Bronchial epithelial cell (primary cell): ENCODE measurements at regions not wholly inside any gene's neighbourhood (a gene's known extent, or its start where the extent isn't known, plus 50 kb on each side); places are given as distances from the start of the nearest gene placed in this dataset.
"Not testable (repeated sequence)": the region's sequence is repeated elsewhere in the genome, so short reads cannot be mapped to it uniquely, and the experiment has no call there.

Source experiments
- DNase-seq: peaks from one replicate; pipeline ENCODE4 v3.0.0-alpha.2; 2010; ENCODE audit warnings: low read depth
- FAIRE-seq: peaks from 2 replicates; lab custom pipeline; 2011; peaks lifted over from hg19 to GRCh38; lab: Jason Lieb, UNC
- H3K27me3 ChIP-seq: 2 replicates; pipeline ENCODE4 v1.5.1; 2011; ENCODE audit warnings: low read length; ENCODE audit not compliant: control insufficient read depth, insufficient read depth
- H3K36me3 ChIP-seq: 2 replicates; pipeline ENCODE4 v1.5.1; 2011; ENCODE audit warnings: low read length; ENCODE audit not compliant: control insufficient read depth, insufficient read depth
- H3K4me3 ChIP-seq: 2 replicates; pipeline ENCODE4 v1.5.1; 2011; ENCODE audit warnings: mild to moderate bottlenecking, low read depth, low read length, control low read depth
- TF ChIP-seq, protein P1 (sequence below): IDR thresholded peaks from 2 replicates; pipeline ENCODE4 v1.5.1; 2011; ENCODE audit warnings: mild to moderate bottlenecking, moderate library complexity, low read length, control low read depth, inconsistent platforms; ENCODE audit not compliant: insufficient read depth, severe bottlenecking

DNA sequence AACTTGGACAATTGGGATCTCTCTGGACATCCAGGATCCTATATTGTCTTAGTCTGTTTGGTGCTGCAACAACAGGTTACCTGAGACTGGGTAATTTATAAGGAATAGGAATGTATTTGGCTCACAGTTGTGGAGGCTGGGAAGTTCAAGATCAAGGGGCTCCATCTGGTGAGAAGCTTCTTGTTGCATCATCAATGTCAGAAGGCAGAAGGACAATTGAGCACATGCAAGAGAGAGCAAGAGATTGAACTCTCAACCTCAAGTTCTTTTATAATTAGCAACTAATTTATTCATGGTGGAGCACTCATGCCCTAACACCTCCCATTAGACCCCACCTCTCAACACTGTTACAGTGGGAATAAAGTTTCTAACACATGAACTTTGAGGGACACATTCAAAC lies 124.7 kb upstream of the ETV3 start:
- H3K27me3 ChIP-seq = no peaks in the 10 kb centered on the region
- no peak for DNase-seq
- H3K4me3 ChIP-seq = no peak overlapping the region
- no peak for FAIRE-seq
- TF ChIP-seq, protein P1, sequence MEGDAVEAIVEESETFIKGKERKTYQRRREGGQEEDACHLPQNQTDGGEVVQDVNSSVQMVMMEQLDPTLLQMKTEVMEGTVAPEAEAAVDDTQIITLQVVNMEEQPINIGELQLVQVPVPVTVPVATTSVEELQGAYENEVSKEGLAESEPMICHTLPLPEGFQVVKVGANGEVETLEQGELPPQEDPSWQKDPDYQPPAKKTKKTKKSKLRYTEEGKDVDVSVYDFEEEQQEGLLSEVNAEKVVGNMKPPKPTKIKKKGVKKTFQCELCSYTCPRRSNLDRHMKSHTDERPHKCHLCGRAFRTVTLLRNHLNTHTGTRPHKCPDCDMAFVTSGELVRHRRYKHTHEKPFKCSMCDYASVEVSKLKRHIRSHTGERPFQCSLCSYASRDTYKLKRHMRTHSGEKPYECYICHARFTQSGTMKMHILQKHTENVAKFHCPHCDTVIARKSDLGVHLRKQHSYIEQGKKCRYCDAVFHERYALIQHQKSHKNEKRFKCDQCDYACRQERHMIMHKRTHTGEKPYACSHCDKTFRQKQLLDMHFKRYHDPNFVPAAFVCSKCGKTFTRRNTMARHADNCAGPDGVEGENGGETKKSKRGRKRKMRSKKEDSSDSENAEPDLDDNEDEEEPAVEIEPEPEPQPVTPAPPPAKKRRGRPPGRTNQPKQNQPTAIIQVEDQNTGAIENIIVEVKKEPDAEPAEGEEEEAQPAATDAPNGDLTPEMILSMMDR = no peak
- H3K36me3 ChIP-seq = no peaks in the 10 kb centered on the region

DNA sequence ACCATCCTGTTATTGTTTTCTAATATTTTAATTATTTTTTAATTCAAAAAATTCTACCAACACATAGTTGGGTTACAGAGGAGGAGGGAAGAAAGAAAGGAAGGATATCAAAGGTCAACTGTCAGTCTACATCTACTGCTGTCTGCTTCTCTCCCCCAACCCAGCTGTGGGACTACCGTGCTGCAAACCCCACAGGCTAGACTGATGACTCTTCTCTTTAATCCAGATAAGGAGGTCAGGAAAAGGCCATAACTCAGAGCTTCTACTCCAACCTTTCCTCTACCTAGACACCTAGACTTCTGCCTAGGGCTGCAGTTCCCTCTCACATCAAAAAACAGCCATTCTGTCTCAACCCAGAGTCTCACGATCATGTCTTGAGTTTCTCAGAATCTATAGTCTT lies 124.2 kb upstream of the ETV3 start:
- TF ChIP-seq, protein P1 = no peak
- Histone ChIP-seq H3K4me3 (no peak overlapping the region), H3K27me3 (no peaks in the 10 kb centered on the region), H3K36me3 (no peaks in the 10 kb centered on the region)
- FAIRE-seq (no peak), DNase-seq (no peak)

DNA sequence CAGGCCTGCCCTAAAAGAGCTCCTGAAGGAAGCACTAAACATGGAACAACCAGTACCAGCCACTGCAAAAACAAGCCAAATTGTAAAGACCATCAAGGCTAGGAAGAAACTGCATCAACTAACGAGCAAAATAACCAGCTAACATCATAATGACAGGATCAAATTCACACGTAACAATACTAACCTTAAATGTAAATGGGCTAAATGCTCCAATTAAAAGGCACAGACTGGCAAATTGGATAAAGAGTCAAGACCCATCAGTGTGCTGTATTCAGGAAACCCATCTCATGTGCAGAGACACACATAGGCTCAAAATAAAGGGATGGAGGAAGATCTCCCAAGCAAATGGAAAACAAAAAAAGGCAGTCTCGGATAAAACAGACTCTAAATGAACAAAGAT lies 117.7 kb upstream of the ETV3 start:
- H3K36me3 ChIP-seq, H3K4me3 ChIP-seq, DNase-seq, H3K27me3 ChIP-seq, FAIRE-seq: not testable (repeated sequence)

DNA sequence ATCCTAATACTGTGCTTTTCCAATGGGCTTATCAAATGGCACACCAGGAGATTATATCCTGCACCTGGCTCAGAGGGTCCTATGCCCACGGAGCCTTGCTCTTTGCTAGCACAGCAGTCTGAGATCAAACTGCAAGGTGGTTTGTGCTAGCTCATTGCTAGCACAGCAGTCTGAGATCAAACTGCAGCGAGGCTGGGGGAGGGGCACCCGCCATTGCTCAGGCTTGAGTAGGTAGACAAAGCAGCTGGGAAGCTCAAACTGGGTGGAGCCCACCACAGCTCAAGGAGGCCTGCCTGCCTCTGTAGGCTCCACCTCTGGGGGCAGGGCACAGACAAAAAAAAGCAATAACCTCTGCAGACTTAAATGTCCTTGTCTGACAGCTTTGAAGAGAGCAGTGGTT lies 116.0 kb upstream of the ETV3 start:
- not testable (repeated sequence) for H3K27me3 ChIP-seq, DNase-seq, FAIRE-seq, H3K36me3 ChIP-seq, H3K4me3 ChIP-seq

DNA sequence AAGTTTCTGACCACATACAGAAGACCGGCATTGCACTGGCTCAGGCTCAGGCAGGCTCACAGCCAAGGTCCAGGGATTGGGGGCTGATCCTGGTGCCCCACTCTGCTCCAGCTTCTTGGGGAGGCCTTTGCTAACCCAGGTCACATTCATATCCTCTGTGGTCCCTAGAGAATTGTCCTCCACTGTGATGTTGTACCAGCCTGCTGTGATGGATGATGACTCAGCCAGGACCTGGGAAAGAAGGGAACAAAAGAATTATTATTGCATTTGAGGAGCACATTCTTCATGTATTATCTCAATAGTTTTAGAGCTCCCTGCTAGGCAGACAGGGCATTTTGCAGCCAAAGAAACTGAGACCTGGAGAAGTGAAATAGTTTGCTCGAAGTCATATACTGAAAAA lies 114.3 kb upstream of the ETV3 start:
- no peak overlapping the region for H3K4me3 ChIP-seq
- TF ChIP-seq, protein P1 = no peak
- H3K27me3 ChIP-seq = no peaks in the 10 kb centered on the region
- DNase-seq (no peak), FAIRE-seq (no peak)
- H3K36me3 ChIP-seq = no peaks in the 10 kb centered on the region

DNA sequence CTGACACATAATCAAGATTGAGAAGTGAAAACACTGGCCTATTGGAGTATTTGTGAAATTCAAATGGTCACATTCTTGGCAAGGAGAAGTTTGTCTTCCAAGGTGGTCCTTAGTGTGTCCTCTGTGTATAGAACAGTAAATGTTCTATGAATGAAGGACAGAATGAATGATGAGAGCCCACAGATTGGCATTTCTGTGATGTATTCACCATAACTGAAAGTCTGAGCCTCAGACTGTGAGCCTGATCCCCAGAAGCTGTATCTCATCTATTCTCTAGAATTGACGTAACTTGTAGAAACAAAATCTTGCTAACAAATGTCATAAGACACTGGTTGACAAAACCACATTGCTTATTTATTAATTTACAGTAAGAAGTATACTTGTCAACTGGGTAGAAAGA lies 111.5 kb upstream of the ETV3 start:
- FAIRE-seq (no peak), DNase-seq (no peak)
- no peaks in the 10 kb centered on the region for H3K36me3 ChIP-seq
- TF ChIP-seq, protein P1 = no peak
- H3K27me3 ChIP-seq = no peaks in the 10 kb centered on the region
- no peak overlapping the region for H3K4me3 ChIP-seq

DNA sequence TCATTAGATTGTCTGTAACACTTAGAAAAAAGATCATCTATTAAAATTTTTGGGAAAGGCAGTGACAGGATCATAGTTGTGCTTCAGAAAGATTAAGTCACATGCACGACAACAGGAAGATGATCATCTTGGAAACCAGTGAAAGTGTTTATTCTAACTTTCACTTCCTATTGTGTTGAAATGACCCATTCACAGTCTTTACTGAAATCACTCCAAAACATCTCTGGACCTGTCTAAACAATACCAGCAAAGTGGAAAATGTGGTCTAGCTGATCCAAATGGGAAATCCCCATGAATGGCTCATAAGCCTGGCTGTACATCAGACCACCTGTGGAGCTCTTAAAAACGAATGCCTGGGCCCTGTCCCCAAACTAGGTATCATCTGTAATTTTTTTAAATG lies 111.1 kb upstream of the ETV3 start:
- no peak for FAIRE-seq
- Histone ChIP-seq H3K4me3 (no peak overlapping the region), H3K27me3 (no peaks in the 10 kb centered on the region), H3K36me3 (no peaks in the 10 kb centered on the region)
- TF ChIP-seq, protein P1 = no peak
- DNase-seq = peak; percentile 48

DNA sequence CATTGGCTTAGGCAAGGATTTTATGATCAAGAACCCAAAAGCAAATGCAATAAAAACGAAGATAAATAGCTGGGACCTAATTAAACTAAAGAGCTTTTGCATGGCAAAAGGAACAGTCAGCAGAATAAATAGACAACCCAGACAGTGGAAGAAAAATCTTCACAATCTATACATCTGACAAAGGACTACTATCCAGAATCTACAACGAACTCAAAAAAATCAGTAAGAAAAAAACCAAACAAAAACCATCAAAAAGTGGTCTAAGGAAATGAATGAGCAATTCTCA lies 109.5 kb upstream of the ETV3 start:
- H3K4me3 ChIP-seq, H3K36me3 ChIP-seq, FAIRE-seq, DNase-seq, H3K27me3 ChIP-seq: not testable (repeated sequence)
